H1 (cell line): ENCODE measurements at regions not wholly inside any gene's neighbourhood (a gene's known extent, or its start where the extent isn't known, plus 50 kb on each side); places are given as distances from the start of the nearest gene placed in this dataset.
A peak's percentile ranks its signal among the peaks of the same experiment; 100 is the strongest.

ENCODE experiments used
- CTCF ChIA-PET: fragments of 300-600 bp; sonication (Branson Sonifier 250); formaldehyde crosslinking; loops from one replicate; lab custom pipeline; 2021; ENCODE audit not compliant: partially characterized antibody; lab: Charles Lee
- POLR2A ChIA-PET: fragments of 300-600 bp; sonication (Branson Sonifier 250); formaldehyde crosslinking; loops from one replicate; lab custom pipeline; 2021; ENCODE audit warnings: inconsistent platforms; ENCODE audit not compliant: partially characterized antibody; lab: Charles Lee
- DNase-seq, 2 experiments: peaks; one replicate each; pipeline versions ENCODE4 v3.0.0 to v3.0.0-alpha.2; 2010 to 2022; ENCODE audit warnings: low spot score in 2 of 2, low read depth in 1 of 2, mixed read lengths in 1 of 2
- FAIRE-seq: peaks from 2 replicates; lab custom pipeline; 2011; peaks lifted over from hg19 to GRCh38; lab: Jason Lieb, UNC
- H2AFZ ChIP-seq: 2 replicates; pipeline ENCODE4 v1.8.1; 2012; ENCODE audit warnings: low read length, inconsistent platforms
- H2AK5ac ChIP-seq: 2 replicates; pipeline ENCODE4 v1.6.1; 2013; ENCODE audit warnings: low read depth, low read length
- H2BK120ac ChIP-seq: replicated peaks from 2 replicates; pipeline ENCODE3; 2013; ENCODE audit warnings: low read depth, low read length, inconsistent platforms
- H2BK12ac ChIP-seq: 2 replicates; pipeline ENCODE4 v1.6.1; 2013; ENCODE audit warnings: low read depth, low read length
- H2BK15ac ChIP-seq: 2 replicates; pipeline ENCODE4 v1.6.1; 2013; ENCODE audit warnings: low read length
- H2BK20ac ChIP-seq: 2 replicates; pipeline ENCODE4 v1.6.1; 2013; ENCODE audit warnings: low read length
- H2BK5ac ChIP-seq: 2 replicates; pipeline ENCODE4 v1.6.1; 2013; ENCODE audit warnings: low read depth, low read length
- H3K14ac ChIP-seq: 2 replicates; pipeline ENCODE4 v1.6.1; 2013; ENCODE audit warnings: inconsistent platforms; ENCODE audit not compliant: insufficient read length
- H3K18ac ChIP-seq: 2 replicates; pipeline ENCODE4 v1.6.1; 2013; ENCODE audit warnings: low read length; ENCODE audit errors: extremely low read depth
- H3K23ac ChIP-seq: 2 replicates; pipeline ENCODE4 v1.6.1; 2013; ENCODE audit warnings: inconsistent platforms; ENCODE audit not compliant: insufficient read length
- H3K23me2 ChIP-seq: 2 replicates; pipeline ENCODE4 v1.6.1; 2013; ENCODE audit warnings: low read depth, low read length
- H3K27ac ChIP-seq: 2 replicates; pipeline ENCODE4 v1.6.1; 2011; ENCODE audit warnings: low read depth, low read length, inconsistent platforms
- H3K27me3 ChIP-seq, 4 experiments: replicated peaks in 1 of 4; 1 replicate in 1 of 4; 2 replicates in 3 of 4; pipeline versions ENCODE4 v1.6.1 to v1.8.1; 2011 to 2013; ENCODE audit warnings: low read length in 3 of 4, mild to moderate bottlenecking in 3 of 4, inconsistent platforms in 2 of 4, mixed read lengths in 2 of 4, moderate library complexity in 1 of 4; ENCODE audit not compliant: control insufficient read depth in 3 of 4, insufficient read depth in 3 of 4; ENCODE audit errors: extremely low read depth in 1 of 4
- H3K36me3 ChIP-seq, 4 experiments: 2 replicates each; pipeline versions ENCODE4 v1.6.1 to v1.8.1; 2011 to 2013; ENCODE audit warnings: mild to moderate bottlenecking in 4 of 4, low read length in 3 of 4, moderate library complexity in 2 of 4, control low read depth in 1 of 4, inconsistent platforms in 1 of 4; ENCODE audit not compliant: insufficient read depth in 4 of 4, control insufficient read depth in 2 of 4
- H3K4ac ChIP-seq: replicated peaks from 2 replicates; pipeline ENCODE3; 2013; ENCODE audit warnings: low read length, low read depth, mixed read lengths, inconsistent platforms; ENCODE audit not compliant: insufficient read length
- H3K4me1 ChIP-seq, 4 experiments: replicated peaks in 1 of 4; 1 replicate in 1 of 4; 2 replicates in 3 of 4; pipeline versions ENCODE4 v1.6.1 to v1.8.1; 2011 to 2013; ENCODE audit warnings: low read length in 3 of 4, inconsistent platforms in 2 of 4, mixed read lengths in 1 of 4; ENCODE audit not compliant: insufficient read depth in 4 of 4, control insufficient read depth in 3 of 4
- H3K4me2 ChIP-seq, 2 experiments: 2 replicates each; pipeline versions ENCODE4 v1.6.1 to v1.8.1; 2011 to 2013; ENCODE audit warnings: low read depth in 2 of 2, low read length in 2 of 2, control low read depth in 1 of 2, inconsistent platforms in 1 of 2, mild to moderate bottlenecking in 1 of 2; ENCODE audit not compliant: insufficient read depth in 1 of 2
- H3K4me3 ChIP-seq, 4 experiments: fragments of 200-600, 300-600 bp in 1 of 4; sonication (generic), shearing (Covaris generic), sonication (Bioruptor Twin) in 1 of 4; 2 replicates each; pipeline versions ENCODE4 v1.5.1 to v1.8.1; 2011 to 2016; ENCODE audit warnings: low read length in 4 of 4, low read depth in 3 of 4, control low read depth in 2 of 4, inconsistent platforms in 2 of 4, mild to moderate bottlenecking in 2 of 4, mixed read lengths in 1 of 4, moderate library complexity in 1 of 4; ENCODE audit not compliant: insufficient read depth in 2 of 4; ENCODE audit errors: extremely low read depth in 1 of 4
- H3K56ac ChIP-seq: replicated peaks from 2 replicates; pipeline ENCODE3; 2013; ENCODE audit warnings: low read depth, mild to moderate bottlenecking, mixed read lengths, low read length, inconsistent platforms; ENCODE audit not compliant: insufficient read length
- H3K79me1 ChIP-seq: 2 replicates; pipeline ENCODE4 v1.6.1; 2013; ENCODE audit warnings: low read depth, low read length, control low read depth
- H3K79me2 ChIP-seq, 2 experiments: 2 replicates each; pipeline versions ENCODE4 v1.6.1 to v1.8.1; 2012 to 2013; ENCODE audit warnings: low read length in 2 of 2, mild to moderate bottlenecking in 2 of 2, inconsistent platforms in 1 of 2; ENCODE audit not compliant: insufficient read depth in 2 of 2, control insufficient read depth in 1 of 2
- H3K9ac ChIP-seq, 4 experiments: replicated peaks in 1 of 4; 1 replicate in 1 of 4; 2 replicates in 3 of 4; pipeline versions ENCODE4 v1.6.1 to v1.8.1; 2011 to 2013; ENCODE audit warnings: low read depth in 3 of 4, low read length in 3 of 4, control low read depth in 2 of 4, mild to moderate bottlenecking in 2 of 4, moderate library complexity in 2 of 4, inconsistent platforms in 1 of 4; ENCODE audit errors: extremely low read depth in 1 of 4
- H3K9me3 ChIP-seq, 2 experiments: 2 replicates each; pipeline versions ENCODE4 v1.6.1 to v1.8.1; 2012 to 2013; ENCODE audit warnings: mild to moderate bottlenecking in 2 of 2, moderate library complexity in 2 of 2, control low read depth in 1 of 2, inconsistent platforms in 1 of 2, low read depth in 1 of 2, low read length in 1 of 2, mixed read lengths in 1 of 2; ENCODE audit not compliant: insufficient read depth in 2 of 2
- H4K20me1 ChIP-seq, 2 experiments: replicated peaks in 1 of 2; 2 replicates each; pipeline versions ENCODE3 to v1.8.1; 2011 to 2013; ENCODE audit warnings: inconsistent platforms in 2 of 2, low read length in 2 of 2, mild to moderate bottlenecking in 1 of 2; ENCODE audit not compliant: insufficient read depth in 2 of 2, control insufficient read depth in 1 of 2
- H4K5ac ChIP-seq: 2 replicates; pipeline ENCODE4 v1.6.1; 2013; ENCODE audit warnings: low read length, low read depth, mixed read lengths, inconsistent platforms; ENCODE audit not compliant: insufficient read length
- H4K8ac ChIP-seq: 2 replicates; pipeline ENCODE4 v1.8.0; 2013; ENCODE audit warnings: mild to moderate bottlenecking, moderate library complexity, low read length, inconsistent platforms; ENCODE audit not compliant: insufficient read depth; ENCODE audit errors: extremely low read depth
- H4K91ac ChIP-seq: replicated peaks from 2 replicates; pipeline ENCODE3; 2013; ENCODE audit warnings: low read length, mixed read lengths, inconsistent platforms; ENCODE audit not compliant: insufficient read length
- RAD21 ChIP-seq, 2 experiments: IDR thresholded peaks in 1 of 2; conservative IDR thresholded peaks in 1 of 2; 2 replicates each; pipeline ENCODE4 v1.6.1; 2011; ENCODE audit warnings: low read depth in 2 of 2, low read length in 2 of 2, improper control_type of control experiment in 1 of 2, inconsistent platforms in 1 of 2, mild to moderate bottlenecking in 1 of 2, moderate library complexity in 1 of 2
- RFX5 ChIP-seq: IDR thresholded peaks from 2 replicates; pipeline ENCODE4 v1.6.1; 2011; ENCODE audit warnings: low read depth, low read length, improper control_type of control experiment, borderline replicate concordance
- SP1 ChIP-seq: IDR thresholded peaks from 2 replicates; pipeline ENCODE4 v1.6.1; 2011; ENCODE audit warnings: low read depth, low read length
- WGBS, 2 experiments: shearing (Covaris generic) in 1 of 2; methylation state at CpG; one replicate each; pipeline versions ENCODE4 v1.1.6 to v1.1.7; 2013 to 2015; ENCODE audit warnings: low lambda C conversion rate in 2 of 2, mixed read lengths in 2 of 2, inconsistent platforms in 1 of 2, low coverage in 1 of 2, missing lambda C conversion rate in 1 of 2; ENCODE audit not compliant: insufficient replicate concordance in 2 of 2, insufficient coverage in 1 of 2, insufficient read length in 1 of 2; ENCODE audit errors: extremely low coverage in 1 of 2, missing lambda C conversion rate in 1 of 2; 5-methylcytosine and 5-hydroxymethylcytosine counted together
- TF ChIP-seq, protein P1 (sequence below), 3 experiments: IDR thresholded peaks; 1 replicate in 2 of 3; 2 replicates in 1 of 3; pipeline versions ENCODE4 v1.5.1 to v1.6.1; 2011; ENCODE audit warnings: low read length in 3 of 3, mild to moderate bottlenecking in 3 of 3, inconsistent platforms in 2 of 3, low read depth in 1 of 3, moderate library complexity in 1 of 3; ENCODE audit not compliant: insufficient read depth in 1 of 3; ENCODE audit errors: control extremely low read depth in 1 of 3

DNA sequence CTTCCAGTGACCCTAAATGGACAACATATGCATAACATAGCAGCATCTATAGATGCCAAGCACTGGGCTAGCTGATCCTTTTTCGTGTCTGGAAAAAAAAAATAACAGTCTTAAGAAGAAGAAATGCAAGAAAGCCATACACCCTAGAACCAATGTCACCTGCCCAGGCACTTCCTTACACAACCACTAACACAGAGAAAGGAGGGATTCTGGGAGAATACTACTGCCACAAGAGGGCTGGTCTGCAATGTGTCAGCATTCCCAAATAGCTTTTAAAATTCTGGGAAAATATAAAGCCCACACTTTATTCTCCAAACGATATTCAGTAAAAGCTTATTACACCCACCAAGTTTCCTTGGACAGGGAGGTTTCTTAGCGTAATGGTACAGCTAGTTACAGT lies 271.2 kb downstream of the TBL1XR1 start:
- Histone ChIP-seq H3K9me3 (no peaks in the 10 kb centered on the region), H3K27ac (no peak overlapping the region), H3K4me1 (no peaks in the 10 kb centered on the region), H3K4me2 (no peak overlapping the region), H2AFZ (no peak overlapping the region), H4K91ac (no peak overlapping the region), H4K20me1 (no peaks in the 10 kb centered on the region), H3K14ac (no peak overlapping the region), H3K4ac (no peak overlapping the region), H3K79me1 (no peaks in the 10 kb centered on the region), H4K8ac (no peak overlapping the region), H2BK20ac (no peak overlapping the region), H2BK12ac (no peak overlapping the region), H3K56ac (no peak overlapping the region), H3K18ac (no peak overlapping the region), H4K5ac (no peak overlapping the region), H3K23ac (no peak overlapping the region), H3K4me3 (no peak overlapping the region), H3K36me3 (no peaks in the 10 kb centered on the region), H3K9ac (no peak overlapping the region), H2BK15ac (no peak overlapping the region), H3K23me2 (no peaks in the 10 kb centered on the region), H2BK5ac (no peak overlapping the region), H3K79me2 (no peaks in the 10 kb centered on the region), H2BK120ac (no peak overlapping the region), H3K27me3 (no peaks in the 10 kb centered on the region), H2AK5ac (no peak overlapping the region)
- no peak for DNase-seq
- ChIA-PET POLR2A (no interaction called here), CTCF (interaction anchor here (0.8 to 4.6 kb wide), 4 partner anchors 12 to 412 kb away, joined by 3 to 27 read pairs (median 4); no protein-coding TSS in a partner anchor)
- peak; percentile 6 to 21; a peak in 2 of 4 replicates for TF ChIP-seq RAD21 (IDR thresholded peaks at IDR 0.05 in 1 of 2, conservative IDR thresholded peaks at IDR 0.05 in 1 of 2; ENCODE audit: low read depth in 2 of 2, low read length in 2 of 2)
- TF ChIP-seq SP1: no peak
- no peak for TF ChIP-seq RFX5
- TF ChIP-seq, protein P1, sequence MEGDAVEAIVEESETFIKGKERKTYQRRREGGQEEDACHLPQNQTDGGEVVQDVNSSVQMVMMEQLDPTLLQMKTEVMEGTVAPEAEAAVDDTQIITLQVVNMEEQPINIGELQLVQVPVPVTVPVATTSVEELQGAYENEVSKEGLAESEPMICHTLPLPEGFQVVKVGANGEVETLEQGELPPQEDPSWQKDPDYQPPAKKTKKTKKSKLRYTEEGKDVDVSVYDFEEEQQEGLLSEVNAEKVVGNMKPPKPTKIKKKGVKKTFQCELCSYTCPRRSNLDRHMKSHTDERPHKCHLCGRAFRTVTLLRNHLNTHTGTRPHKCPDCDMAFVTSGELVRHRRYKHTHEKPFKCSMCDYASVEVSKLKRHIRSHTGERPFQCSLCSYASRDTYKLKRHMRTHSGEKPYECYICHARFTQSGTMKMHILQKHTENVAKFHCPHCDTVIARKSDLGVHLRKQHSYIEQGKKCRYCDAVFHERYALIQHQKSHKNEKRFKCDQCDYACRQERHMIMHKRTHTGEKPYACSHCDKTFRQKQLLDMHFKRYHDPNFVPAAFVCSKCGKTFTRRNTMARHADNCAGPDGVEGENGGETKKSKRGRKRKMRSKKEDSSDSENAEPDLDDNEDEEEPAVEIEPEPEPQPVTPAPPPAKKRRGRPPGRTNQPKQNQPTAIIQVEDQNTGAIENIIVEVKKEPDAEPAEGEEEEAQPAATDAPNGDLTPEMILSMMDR (IDR thresholded peaks at IDR 0.05; ENCODE audit: control extremely low read depth in 1 of 3, insufficient read depth in 1 of 3, low read depth in 1 of 3, low read length in 3 of 3): peak in 2 of 3 experiments; percentile 3 to 33; a peak in 2 of 4 replicates
- FAIRE-seq: no peak
- 86% methylated on average over 3 of the region's 3 CpGs; no CpG with 5 or more reads in 1 of the 2 experiments for WGBS, 2 experiments
